Peyer's patch (tissue), 4 donors: ENCODE measurements at regions not wholly inside any gene's neighbourhood (a gene's known extent, or its start where the extent isn't known, plus 50 kb on each side); places are given as distances from the start of the nearest gene placed in this dataset.

Experiments
- DNase-seq, 3 donors: peaks; one replicate each; pipeline ENCODE4 v3.0.0-alpha.2; 2017 to 2019
- H3K27ac ChIP-seq, 4 donors: fragments of 200-600 bp; sonication (generic); one replicate each; pipeline ENCODE4 v1.5.1; 2016 to 2019
- H3K27me3 ChIP-seq, 2 donors: fragments of 200-600 bp; sonication (generic); one replicate each; pipeline ENCODE4 v1.5.1; 2019
- H3K36me3 ChIP-seq, 3 donors: fragments of 200-600 bp; sonication (generic); one replicate each; pipeline ENCODE4 v1.5.1; 2016 to 2019
- H3K4me1 ChIP-seq, 4 donors: fragments of 200-600 bp; sonication (generic); one replicate each; pipeline ENCODE4 v1.5.1; 2016 to 2019
- H3K4me3 ChIP-seq, 4 donors: fragments of 200-600 bp; sonication (generic); 1 replicate in 3 of 4; 2 replicates in 1 of 4; pipeline ENCODE4 v1.5.1; 2016 to 2019; ENCODE audit warnings: mild to moderate bottlenecking in 1 of 4
- H3K9me3 ChIP-seq, 4 donors: fragments of 200-600 bp; sonication (generic); one replicate each; pipeline ENCODE4 v1.5.1; 2016 to 2019; ENCODE audit warnings: mild to moderate bottlenecking in 1 of 4
- POLR2A ChIP-seq, 2 donors: fragments of 450-650 bp; IDR thresholded peaks; one replicate each; pipeline ENCODE4 v1.5.1; 2017; ENCODE audit warnings: antibody characterized with exemption in 2 of 2, mild to moderate bottlenecking in 2 of 2, moderate library complexity in 2 of 2
- TF ChIP-seq, protein P1 (sequence below), 6 experiments: fragments of 450-650 bp in 4 of 6; fragments of 200-600 bp in 2 of 6; sonication (generic) in 1 of 6; IDR thresholded peaks; one replicate each; pipeline ENCODE4 v1.5.1; 2017 to 2019; ENCODE audit warnings: antibody characterized with exemption in 6 of 6, mild to moderate bottlenecking in 3 of 6, moderate library complexity in 1 of 6

GRCh38 chr11:112839051-112839450, 122.2 kb upstream of the NCAM1 start:
- Histone ChIP-seq H3K27ac (no peak overlapping the region), H3K36me3 (no peaks in the 10 kb centered on the region), H3K4me1 (no peaks in the 10 kb centered on the region), H3K9me3 (no peaks in the 10 kb centered on the region), H3K27me3 (no peaks in the 10 kb centered on the region), H3K4me3 (no peak overlapping the region)
- no peak for DNase-seq
- TF ChIP-seq, protein P1, sequence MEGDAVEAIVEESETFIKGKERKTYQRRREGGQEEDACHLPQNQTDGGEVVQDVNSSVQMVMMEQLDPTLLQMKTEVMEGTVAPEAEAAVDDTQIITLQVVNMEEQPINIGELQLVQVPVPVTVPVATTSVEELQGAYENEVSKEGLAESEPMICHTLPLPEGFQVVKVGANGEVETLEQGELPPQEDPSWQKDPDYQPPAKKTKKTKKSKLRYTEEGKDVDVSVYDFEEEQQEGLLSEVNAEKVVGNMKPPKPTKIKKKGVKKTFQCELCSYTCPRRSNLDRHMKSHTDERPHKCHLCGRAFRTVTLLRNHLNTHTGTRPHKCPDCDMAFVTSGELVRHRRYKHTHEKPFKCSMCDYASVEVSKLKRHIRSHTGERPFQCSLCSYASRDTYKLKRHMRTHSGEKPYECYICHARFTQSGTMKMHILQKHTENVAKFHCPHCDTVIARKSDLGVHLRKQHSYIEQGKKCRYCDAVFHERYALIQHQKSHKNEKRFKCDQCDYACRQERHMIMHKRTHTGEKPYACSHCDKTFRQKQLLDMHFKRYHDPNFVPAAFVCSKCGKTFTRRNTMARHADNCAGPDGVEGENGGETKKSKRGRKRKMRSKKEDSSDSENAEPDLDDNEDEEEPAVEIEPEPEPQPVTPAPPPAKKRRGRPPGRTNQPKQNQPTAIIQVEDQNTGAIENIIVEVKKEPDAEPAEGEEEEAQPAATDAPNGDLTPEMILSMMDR (IDR thresholded peaks at IDR 0.05) = no peak
- TF ChIP-seq POLR2A (IDR thresholded peaks at IDR 0.05) = no peak

- H3K27me3 ChIP-seq = no peaks in the 10 kb centered on the region
- TF ChIP-seq, protein P1 (IDR thresholded peaks at IDR 0.05) = no peak
- no peak for TF ChIP-seq POLR2A (IDR thresholded peaks at IDR 0.05)
- no peak overlapping the region for H3K4me3 ChIP-seq
- no peaks in the 10 kb centered on the region for H3K4me1 ChIP-seq
- H3K36me3 ChIP-seq = no peaks in the 10 kb centered on the region
- DNase-seq = no peak
- no peak overlapping the region for H3K27ac ChIP-seq
- H3K9me3 ChIP-seq = no peaks in the 10 kb centered on the region
These were observed 119.5 kb upstream of the NCAM1 start for GRCh38 chr11:112841729-112842128.

- no peak overlapping the region for H3K4me3 ChIP-seq
- no peak for DNase-seq
- TF ChIP-seq POLR2A (IDR thresholded peaks at IDR 0.05) = no peak
- TF ChIP-seq, protein P1 (IDR thresholded peaks at IDR 0.05) = no peak
- H3K27ac ChIP-seq = no peak overlapping the region
- H3K4me1 ChIP-seq = no peaks in the 10 kb centered on the region
- H3K27me3 ChIP-seq = no peaks in the 10 kb centered on the region
- H3K36me3 ChIP-seq = no peaks in the 10 kb centered on the region
- H3K9me3 ChIP-seq = no peaks in the 10 kb centered on the region
These were observed 119.1 kb upstream of the NCAM1 start for GRCh38 chr11:112842151-112842550.

GRCh38 chr11:112844517-112844916, 116.7 kb upstream of the NCAM1 start:
- Histone ChIP-seq H3K27me3 (no peaks in the 10 kb centered on the region), H3K36me3 (no peaks in the 10 kb centered on the region), H3K9me3 (no peaks in the 10 kb centered on the region), H3K4me3 (no peak overlapping the region), H3K27ac (no peak overlapping the region), H3K4me1 (no peaks in the 10 kb centered on the region)
- no peak for DNase-seq
- TF ChIP-seq, protein P1 (IDR thresholded peaks at IDR 0.05) = no peak
- no peak for TF ChIP-seq POLR2A (IDR thresholded peaks at IDR 0.05)

- DNase-seq = no peak
- Histone ChIP-seq H3K27me3 (no peaks in the 10 kb centered on the region), H3K9me3 (no peaks in the 10 kb centered on the region), H3K4me3 (no peak overlapping the region), H3K4me1 (no peaks in the 10 kb centered on the region), H3K27ac (no peak overlapping the region), H3K36me3 (no peaks in the 10 kb centered on the region)
- TF ChIP-seq POLR2A (IDR thresholded peaks at IDR 0.05) = no peak
- TF ChIP-seq, protein P1 (IDR thresholded peaks at IDR 0.05) = no peak
These were observed 113.7 kb upstream of the NCAM1 start for GRCh38 chr11:112847568-112847967.
